Right lobe of liver (tissue), 6 donors: ENCODE measurements at regions not wholly inside any gene's neighbourhood (a gene's known extent, or its start where the extent isn't known, plus 50 kb on each side); places are given as distances from the start of the nearest gene placed in this dataset.

Experiments
- ATAC-seq, 4 donors: fragments of 200-7000 bp; cut with Tn5 transposase; one replicate each; pipeline ENCODE4 v1.9.1; 2020; ENCODE audit warnings: mild to moderate bottlenecking in 4 of 4, moderate library complexity in 4 of 4
- DNase-seq, 3 donors: peaks; one replicate each; pipeline ENCODE4 v3.0.0-alpha.2; 2020
- H3K27ac ChIP-seq, 3 donors: fragments of 200-600 bp; one replicate each; pipeline ENCODE4 v1.8.0; 2022
- H3K27me3 ChIP-seq, 2 donors: fragments of 200-600 bp; one replicate each; pipeline ENCODE4 v1.8.0; 2022
- H3K36me3 ChIP-seq, 4 donors: fragments of 200-600 bp; sonication (generic) in 1 of 4; one replicate each; pipeline versions ENCODE4 v1.5.1 to v1.8.0; 2017 to 2022; ENCODE audit warnings: control low read depth in 1 of 4
- H3K4me1 ChIP-seq, 4 donors: fragments of 200-600 bp; sonication (generic) in 1 of 4; one replicate each; pipeline versions ENCODE4 v1.5.1 to v1.8.0; 2017 to 2022; ENCODE audit warnings: control low read depth in 1 of 4
- H3K4me3 ChIP-seq, 3 donors: fragments of 200-600 bp; one replicate each; pipeline ENCODE4 v1.8.0; 2022
- H3K9me3 ChIP-seq, 4 donors: fragments of 200-600 bp; sonication (generic) in 1 of 4; one replicate each; pipeline versions ENCODE4 v1.5.1 to v1.8.0; 2017 to 2022; ENCODE audit warnings: control low read depth in 1 of 4
- POLR2A ChIP-seq: fragments of 450-650 bp; IDR thresholded peaks from one replicate; pipeline ENCODE4 v1.6.1; 2017; ENCODE audit warnings: antibody characterized with exemption, mild to moderate bottlenecking
- WGBS: methylation state at CpG from one replicate; pipeline ENCODE4 v1.1.6; 2018; ENCODE audit warnings: low coverage, low lambda C conversion rate; ENCODE audit not compliant: insufficient coverage; ENCODE audit errors: missing lambda C conversion rate; 5-methylcytosine and 5-hydroxymethylcytosine counted together
- intact Hi-C, 2 donors: fragments of 100-400 bp; cut with DNase I; formaldehyde crosslinking; loops; one replicate each; pipeline versions ENCODE4 v1.11.2 to v1.14.1; 2022
- TF ChIP-seq, protein P1 (sequence below), 4 donors: fragments of 200-600 bp in 3 of 4; fragments of 450-650 bp in 1 of 4; IDR thresholded peaks; one replicate each; pipeline versions ENCODE4 v1.5.1 to v1.8.0; 2016 to 2022; ENCODE audit warnings: antibody characterized with exemption in 4 of 4, mild to moderate bottlenecking in 2 of 4
- donor health status: DM: no; HTN: yes; CAD: no.
- donor health status: DM: no; HTN: no; CAD: no.
- donor health status: DM: no; HTN: no; CAD: no.
- donor health status: DM: no; HTN: yes; CAD: no.
- donor health status: DM: no; HTN: yes; CAD: no.

DNA sequence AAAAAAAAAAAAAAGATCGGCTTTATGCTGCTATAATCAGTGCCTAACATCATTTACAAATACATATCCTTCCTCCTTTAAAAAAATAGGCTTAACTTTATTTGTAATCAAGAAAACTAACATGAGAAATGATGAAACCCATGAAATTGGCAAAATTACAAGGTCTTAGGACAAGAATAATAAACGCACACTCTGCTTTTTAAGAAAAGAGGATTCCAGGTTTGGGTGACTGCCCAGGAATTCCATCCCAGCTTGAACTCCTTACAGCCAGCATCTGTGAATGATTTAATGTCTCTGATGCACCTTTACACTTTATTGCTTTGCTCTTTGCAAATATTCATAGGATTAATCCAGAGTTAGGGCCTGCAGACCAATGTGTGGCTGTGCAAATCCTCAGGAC, 196.0 kb downstream of the CBLN1 start:
- Histone ChIP-seq H3K4me3 (no peak overlapping the region), H3K9me3 (peaks cover 0 to 3% (median 0%) of the 10 kb centered on the region in 4 donors), H3K27ac (no peak overlapping the region), H3K36me3 (no peaks in the 10 kb centered on the region), H3K4me1 (no peaks in the 10 kb centered on the region), H3K27me3 (no peaks in the 10 kb centered on the region)
- DNase-seq, result no peak
- ATAC-seq, result no peak
- WGBS, result 53% methylated on average over 2 of the region's 2 CpGs
- TF ChIP-seq POLR2A, result no peak
- TF ChIP-seq, protein P1, sequence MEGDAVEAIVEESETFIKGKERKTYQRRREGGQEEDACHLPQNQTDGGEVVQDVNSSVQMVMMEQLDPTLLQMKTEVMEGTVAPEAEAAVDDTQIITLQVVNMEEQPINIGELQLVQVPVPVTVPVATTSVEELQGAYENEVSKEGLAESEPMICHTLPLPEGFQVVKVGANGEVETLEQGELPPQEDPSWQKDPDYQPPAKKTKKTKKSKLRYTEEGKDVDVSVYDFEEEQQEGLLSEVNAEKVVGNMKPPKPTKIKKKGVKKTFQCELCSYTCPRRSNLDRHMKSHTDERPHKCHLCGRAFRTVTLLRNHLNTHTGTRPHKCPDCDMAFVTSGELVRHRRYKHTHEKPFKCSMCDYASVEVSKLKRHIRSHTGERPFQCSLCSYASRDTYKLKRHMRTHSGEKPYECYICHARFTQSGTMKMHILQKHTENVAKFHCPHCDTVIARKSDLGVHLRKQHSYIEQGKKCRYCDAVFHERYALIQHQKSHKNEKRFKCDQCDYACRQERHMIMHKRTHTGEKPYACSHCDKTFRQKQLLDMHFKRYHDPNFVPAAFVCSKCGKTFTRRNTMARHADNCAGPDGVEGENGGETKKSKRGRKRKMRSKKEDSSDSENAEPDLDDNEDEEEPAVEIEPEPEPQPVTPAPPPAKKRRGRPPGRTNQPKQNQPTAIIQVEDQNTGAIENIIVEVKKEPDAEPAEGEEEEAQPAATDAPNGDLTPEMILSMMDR (IDR thresholded peaks at IDR 0.05), result no peak
- intact Hi-C loops, result no loop called here

DNA sequence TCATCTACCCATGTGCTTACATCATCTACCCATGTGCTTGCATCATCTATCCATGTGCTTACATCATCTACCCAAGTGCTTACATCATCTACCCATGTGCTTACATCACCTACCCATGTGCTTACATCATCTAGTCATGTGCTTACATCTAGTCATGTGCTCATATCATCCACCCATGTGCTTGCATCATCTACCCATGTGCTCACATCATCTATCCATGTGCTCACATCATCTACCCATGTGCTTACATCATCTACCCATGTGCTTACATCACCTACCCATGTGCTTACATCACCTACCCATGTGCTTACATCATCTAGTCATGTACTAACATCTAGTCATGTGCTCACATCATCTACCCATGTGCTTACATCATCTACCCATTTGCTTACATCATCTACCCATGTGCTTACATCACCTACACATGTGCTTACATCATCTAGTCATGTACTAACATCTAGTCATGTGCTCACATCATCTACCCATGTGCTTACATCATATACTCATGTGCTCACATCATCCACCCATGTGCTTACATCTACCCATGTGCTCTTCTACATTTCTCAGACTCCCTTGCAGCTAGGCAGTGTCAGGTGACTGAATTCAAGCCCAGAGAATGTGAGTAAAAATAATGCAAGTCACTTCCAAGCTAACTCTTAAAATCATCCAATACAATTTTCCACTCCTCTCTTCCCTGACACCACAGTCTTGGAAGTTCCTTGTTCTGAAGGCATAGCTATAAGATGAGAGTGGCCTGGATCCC, 196.8 kb downstream of the CBLN1 start:
- DNase-seq, result no peak
- H3K4me1 ChIP-seq, result no peaks in the 10 kb centered on the region
- intact Hi-C loops, result no loop called here
- H3K4me3 ChIP-seq, result no peak overlapping the region
- TF ChIP-seq, protein P1 (IDR thresholded peaks at IDR 0.05), result no peak
- TF ChIP-seq POLR2A, result no peak
- ATAC-seq, result no peak
- no peaks in the 10 kb centered on the region for H3K36me3 ChIP-seq
- no peak overlapping the region for H3K27ac ChIP-seq
- H3K9me3 ChIP-seq, result peaks cover 0 to 3% (median 0%) of the 10 kb centered on the region in 4 donors
- H3K27me3 ChIP-seq, result no peaks in the 10 kb centered on the region

DNA sequence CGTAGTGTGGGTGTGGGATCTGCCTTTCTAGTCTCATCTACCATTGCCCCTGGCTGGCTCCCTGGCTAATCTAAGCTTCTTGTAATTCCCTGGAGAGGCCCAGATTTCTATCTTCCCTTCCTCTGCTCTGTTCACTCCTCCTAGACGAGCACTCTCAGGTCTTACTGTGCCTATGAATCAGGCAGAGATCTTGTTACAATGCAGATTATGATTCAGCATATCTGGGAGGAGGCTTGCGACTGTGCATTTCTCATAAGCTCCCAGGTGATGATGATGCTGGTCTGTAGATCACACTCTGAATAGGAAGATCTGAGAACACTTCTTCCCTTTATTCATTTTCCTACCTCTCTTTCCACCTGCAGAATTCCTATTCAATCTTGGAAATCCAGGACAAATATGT, 200.1 kb downstream of the CBLN1 start:
- Histone ChIP-seq H3K9me3 (peaks cover 0 to 3% (median 0%) of the 10 kb centered on the region in 4 donors), H3K27ac (no peak overlapping the region), H3K27me3 (no peaks in the 10 kb centered on the region), H3K4me3 (no peak overlapping the region), H3K4me1 (no peaks in the 10 kb centered on the region), H3K36me3 (no peaks in the 10 kb centered on the region)
- DNase-seq (no peak), ATAC-seq (no peak)
- WGBS, result 17% methylated on average over 3 of the region's 3 CpGs
- intact Hi-C loops, result no loop called here
- no peak for TF ChIP-seq POLR2A
- TF ChIP-seq, protein P1 (IDR thresholded peaks at IDR 0.05), result no peak

DNA sequence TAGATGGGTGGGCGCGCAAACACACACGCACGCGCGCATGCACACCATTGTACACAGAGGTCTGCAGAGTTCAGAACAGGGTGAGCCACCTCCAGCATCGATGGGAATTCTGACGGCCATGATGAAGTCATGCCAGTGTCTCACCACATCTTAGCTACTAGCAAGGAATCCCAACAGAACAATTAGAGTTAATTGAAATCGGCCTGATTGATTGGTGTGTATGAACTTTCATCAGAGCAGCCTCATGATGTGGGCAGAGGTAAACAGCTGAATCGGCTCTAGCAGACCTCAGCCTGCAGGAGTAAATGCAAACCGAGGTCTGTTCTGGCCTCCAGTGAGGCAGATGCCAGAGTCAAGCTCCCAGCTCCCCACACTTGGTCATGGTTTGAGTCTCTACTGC, 200.6 kb downstream of the CBLN1 start:
- H3K4me3 ChIP-seq, result no peak overlapping the region
- H3K36me3 ChIP-seq, result no peaks in the 10 kb centered on the region
- H3K9me3 ChIP-seq, result peaks cover 0 to 3% (median 0%) of the 10 kb centered on the region in 4 donors
- no peaks in the 10 kb centered on the region for H3K4me1 ChIP-seq
- ATAC-seq, result no peak
- intact Hi-C loops, result no loop called here
- H3K27ac ChIP-seq, result no peak overlapping the region
- H3K27me3 ChIP-seq, result no peaks in the 10 kb centered on the region
- 73% methylated on average over 8 of the region's 11 CpGs for WGBS
- TF ChIP-seq, protein P1 (IDR thresholded peaks at IDR 0.05), result no peak
- no peak for TF ChIP-seq POLR2A
- DNase-seq, result no peak
